PC-3 (cell line): ENCODE measurements at regions not wholly inside any gene's neighbourhood (a gene's known extent, or its start where the extent isn't known, plus 50 kb on each side); places are given as distances from the start of the nearest gene placed in this dataset.

Experiments
- ATAC-seq: fragments of 200-7000 bp; cut with Tn5 transposase; 2 replicates; pipeline ENCODE4 v1.9.1; 2020; ENCODE audit warnings: mild to moderate bottlenecking, moderate library complexity
- BruUV-seq: library from RNA; stranded (reverse); fragments of 400-500 nt; replicated peaks from 2 replicates; lab custom pipeline; 2021; lab: Mats Ljungman, UMichigan
- CTCF ChIA-PET: fragments of 300-600 bp; sonication (Branson Sonifier 250); formaldehyde crosslinking; loops from one replicate; lab custom pipeline; 2022; ENCODE audit warnings: antibody characterized with exemption; lab: Charles Lee
- POLR2A ChIA-PET: fragments of 300-600 bp; sonication (Branson Sonifier 250); formaldehyde crosslinking; loops from one replicate; lab custom pipeline; 2022; ENCODE audit warnings: antibody characterized with exemption; ENCODE audit not compliant: unreplicated experiment; lab: Charles Lee
- DNase-seq: peaks from one replicate; pipeline ENCODE4 v3.0.0-alpha.2; 2015
- H2AFZ ChIP-seq: fragments of 300-600 bp; sonication (generic); 2 replicates; pipeline ENCODE4 v1.6.0; 2016; ENCODE audit warnings: antibody characterized with exemption, low read length
- H3F3A ChIP-seq: fragments of 300-600 bp; sonication (generic); one replicate; pipeline ENCODE4 v1.6.0; 2017; ENCODE audit warnings: antibody characterized with exemption, low read length, control low read depth, mild to moderate bottlenecking; ENCODE audit not compliant: unreplicated experiment
- H3K27ac ChIP-seq: fragments of 300-600 bp; sonication (generic); 2 replicates; pipeline ENCODE4 v1.5.1; 2016; ENCODE audit warnings: mild to moderate bottlenecking, low read length
- H3K27me3 ChIP-seq: fragments of 300-600 bp; sonication (generic); 2 replicates; pipeline ENCODE4 v1.6.1; 2016; ENCODE audit warnings: low read length, mixed read lengths
- H3K36me3 ChIP-seq: fragments of 300-600 bp; sonication (generic); 2 replicates; pipeline ENCODE4 v1.6.1; 2016; ENCODE audit warnings: low read depth, mixed run types, low read length, mixed read lengths
- H3K4me1 ChIP-seq: fragments of 300-600 bp; sonication (generic); 2 replicates; pipeline ENCODE4 v1.5.1; 2016; ENCODE audit warnings: low read length; ENCODE audit not compliant: insufficient read depth
- H3K4me2 ChIP-seq: fragments of 300-600 bp; sonication (generic); 2 replicates; pipeline ENCODE4 v1.6.0; 2016; ENCODE audit warnings: low read length
- H3K4me3 ChIP-seq: fragments of 300-600 bp; sonication (generic); 2 replicates; pipeline ENCODE4 v1.5.1; 2016; ENCODE audit warnings: mild to moderate bottlenecking, low read length, mixed read lengths
- H3K79me2 ChIP-seq: fragments of 300-600 bp; sonication (generic); 2 replicates; pipeline ENCODE4 v1.6.1; 2017; ENCODE audit warnings: low read length, mixed read lengths
- H3K9ac ChIP-seq: fragments of 300-600 bp; sonication (generic); 2 replicates; pipeline ENCODE4 v1.6.0; 2016; ENCODE audit warnings: mild to moderate bottlenecking, low read length
- H3K9me2 ChIP-seq: fragments of 300-600 bp; sonication (generic); replicated peaks from 2 replicates; pipeline ENCODE4 v1.6.1; 2016; ENCODE audit warnings: mixed run types, low read length, mixed read lengths
- H3K9me3 ChIP-seq: fragments of 300-600 bp; sonication (generic); 2 replicates; pipeline ENCODE4 v1.6.1; 2016; ENCODE audit warnings: low read length, mixed read lengths
- H4K20me1 ChIP-seq: fragments of 300-600 bp; sonication (generic); 2 replicates; pipeline ENCODE4 v1.6.1; 2016; ENCODE audit warnings: low read length, mixed read lengths
- CTCF ChIP-seq: fragments of 300-600 bp; sonication (generic); conservative IDR thresholded peaks from 2 replicates; pipeline ENCODE4 v1.5.1; 2017; ENCODE audit warnings: antibody characterized with exemption, low read depth, mild to moderate bottlenecking, low read length
- EZH2 ChIP-seq: fragments of 300-600 bp; sonication (generic); IDR thresholded peaks from one replicate; pipeline ENCODE4 v1.6.1; 2017; ENCODE audit warnings: antibody characterized with exemption, mild to moderate bottlenecking, low read length; ENCODE audit not compliant: unreplicated experiment
- EZH2phosphoT487 ChIP-seq: fragments of 300-600 bp; sonication (generic); IDR thresholded peaks from 2 replicates; pipeline ENCODE4 v1.6.1; 2018; ENCODE audit warnings: mild to moderate bottlenecking, antibody characterized with exemption, low read length, borderline replicate concordance
- intact Hi-C: fragments of 100-400 bp; cut with micrococcal nuclease; formaldehyde crosslinking; loops from 2 replicates; pipeline ENCODE4 v1.9.0; 2023

GRCh38 chr2:51505533-51505932 lies 473.6 kb upstream of the NRXN1 start:
- DNase-seq (peak; percentile 23), ATAC-seq (no peak)
- Histone ChIP-seq H3K4me3 (no peak overlapping the region), H3K9me2 (no peaks in the 10 kb centered on the region), H3K9ac (no peak overlapping the region), H3K27me3 (no peaks in the 10 kb centered on the region), H3K36me3 (no peaks in the 10 kb centered on the region), H3K79me2 (no peaks in the 10 kb centered on the region), H3K27ac (no peak overlapping the region), H4K20me1 (no peaks in the 10 kb centered on the region), H3K4me1 (no peaks in the 10 kb centered on the region), H3K4me2 (no peak overlapping the region), H2AFZ (no peak overlapping the region), H3K9me3 (no peaks in the 10 kb centered on the region), H3F3A (no peaks in the 10 kb centered on the region)
- intact Hi-C loops, result no loop called here
- peak; percentile 42; the same call in 1 of the 2 replicates for TF ChIP-seq CTCF
- no peak for TF ChIP-seq EZH2phosphoT487
- TF ChIP-seq EZH2, result no peak
- ChIA-PET POLR2A (no interaction called here), CTCF (no interaction called here)
- no TSS peak for BruUV-seq

GRCh38 chr2:51490576-51491234 lies 458.8 kb upstream of the NRXN1 start:
- ChIA-PET CTCF (no interaction called here), POLR2A (no interaction called here)
- no peak overlapping the region for H3K27ac ChIP-seq
- H3K79me2 ChIP-seq, result no peaks in the 10 kb centered on the region
- no peaks in the 10 kb centered on the region for H3F3A ChIP-seq
- no peak overlapping the region for H3K4me3 ChIP-seq
- H3K27me3 ChIP-seq, result no peaks in the 10 kb centered on the region
- H3K36me3 ChIP-seq, result no peaks in the 10 kb centered on the region
- no peaks in the 10 kb centered on the region for H3K4me1 ChIP-seq
- H3K9me2 ChIP-seq, result no peaks in the 10 kb centered on the region
- H2AFZ ChIP-seq, result no peak overlapping the region
- ATAC-seq (no peak), DNase-seq (no peak)
- no peak overlapping the region for H3K4me2 ChIP-seq
- H3K9ac ChIP-seq, result no peak overlapping the region
- H3K9me3 ChIP-seq, result no peaks in the 10 kb centered on the region
- intact Hi-C loops, result no loop called here
- BruUV-seq, result no TSS peak
- H4K20me1 ChIP-seq, result no peaks in the 10 kb centered on the region
- TF ChIP-seq EZH2phosphoT487, result no peak

GRCh38 chr2:51484605-51485004 lies 452.7 kb upstream of the NRXN1 start:
- ChIA-PET POLR2A (no interaction called here), CTCF (no interaction called here)
- Histone ChIP-seq H3F3A (no peaks in the 10 kb centered on the region), H3K79me2 (no peaks in the 10 kb centered on the region), H3K9ac (no peak overlapping the region), H2AFZ (no peak overlapping the region), H3K27me3 (no peaks in the 10 kb centered on the region), H3K9me2 (no peaks in the 10 kb centered on the region), H3K27ac (no peak overlapping the region), H3K36me3 (no peaks in the 10 kb centered on the region), H4K20me1 (no peaks in the 10 kb centered on the region), H3K4me2 (no peak overlapping the region), H3K4me3 (no peak overlapping the region), H3K9me3 (no peaks in the 10 kb centered on the region), H3K4me1 (peaks cover 10% of the 10 kb centered on the region; the same call in 1 of the 2 replicates)
- no peak for DNase-seq
- intact Hi-C loops, result no loop called here
- no TSS peak for BruUV-seq
- ATAC-seq, result no peak
- TF ChIP-seq CTCF (no peak), EZH2phosphoT487 (no peak), EZH2 (no peak)
